GF-D8 (cell line): ENCODE measurements at regions not wholly inside any gene's neighbourhood (a gene's known extent, or its start where the extent isn't known, plus 50 kb on each side); places are given as distances from the start of the nearest gene placed in this dataset.

Experiments used
- DNase-seq: peaks from one replicate; lab custom pipeline; 2025; lab: John Stamatoyannopoulos, UW

DNA sequence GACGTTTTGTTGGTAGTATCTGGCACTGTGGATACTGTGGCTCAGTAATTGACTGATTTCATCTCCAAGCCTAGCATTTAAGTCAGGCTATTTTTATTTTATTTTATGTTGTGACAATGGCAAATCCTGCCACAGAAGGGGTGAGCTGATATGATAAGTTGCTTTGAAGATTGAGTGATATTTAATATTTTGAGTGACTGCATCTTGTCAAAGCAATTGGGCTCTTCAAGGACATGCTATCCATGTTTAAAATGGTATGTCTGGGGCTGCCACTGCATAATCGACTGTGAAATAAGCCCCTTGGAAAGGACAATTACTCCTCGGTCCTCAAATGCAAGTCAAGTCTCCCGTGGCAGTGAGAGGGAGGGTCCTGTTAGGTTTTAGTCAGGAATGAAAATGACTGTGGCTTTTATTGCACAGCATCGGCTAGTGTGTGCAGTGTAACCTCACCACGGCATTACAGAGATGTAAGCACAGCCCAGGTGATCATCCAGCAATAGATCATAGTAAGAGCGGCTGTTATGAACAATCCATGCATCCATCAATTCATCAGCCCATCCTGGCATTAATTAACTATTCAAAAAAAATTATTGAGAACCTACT is 178.2 kb downstream of the GBA3 start:
- DNase-seq = no peak

DNA sequence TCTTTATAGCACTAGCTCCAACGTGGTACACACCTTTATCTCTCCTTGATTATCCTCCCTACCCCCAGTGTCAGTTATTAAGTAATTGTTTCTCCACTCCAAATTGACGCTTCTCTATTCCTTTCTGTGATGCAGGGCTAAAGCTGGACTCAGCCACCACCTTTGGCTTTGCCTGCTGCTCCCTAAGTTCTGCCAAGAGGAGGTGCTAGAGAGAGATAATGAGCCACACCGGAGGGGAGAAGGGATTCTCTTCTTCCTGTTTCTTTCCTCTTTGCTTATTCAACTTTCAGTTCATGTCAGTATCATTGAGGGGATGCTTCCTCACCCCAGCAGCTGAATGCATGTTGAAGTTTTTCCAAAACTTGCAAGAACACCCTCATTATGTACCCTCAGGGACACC is 176.5 kb downstream of the GBA3 start:
- no peak for DNase-seq
